GM13977 (cell line): ENCODE measurements at regions not wholly inside any gene's neighbourhood (a gene's known extent, or its start where the extent isn't known, plus 50 kb on each side); places are given as distances from the start of the nearest gene placed in this dataset.

Experiments used
- DNase-seq: peaks from one replicate; pipeline ENCODE4 v3.0.0; 2012; ENCODE audit warnings: low spot score
- CTCF ChIP-seq: IDR thresholded peaks from 2 replicates; pipeline ENCODE4 v1.5.1; 2012; ENCODE audit warnings: mild to moderate bottlenecking, control low read depth; ENCODE audit not compliant: insufficient read depth; ENCODE audit errors: extremely low read depth, missing control alignments
- in situ Hi-C: fragments of 300-500 bp; cut with MboI; formaldehyde crosslinking; loops from one replicate; pipeline ENCODE4 v1.12.0; 2022; ENCODE audit warnings: low sequenced_read_pairs, low pct_unique_long_range_greater_than_20kb, mixed read lengths, inconsistent platforms; ENCODE audit not compliant: unreplicated experiment

- no peak for DNase-seq
- TF ChIP-seq CTCF: no peak
- in situ Hi-C loops: no loop called here
Measured at GRCh38 chr3:96106701-96107100, 707.7 kb upstream of the EPHA6 start.
